GM19239 (cell line): ENCODE measurements at regions not wholly inside any gene's neighbourhood (a gene's known extent, or its start where the extent isn't known, plus 50 kb on each side); places are given as distances from the start of the nearest gene placed in this dataset.
"Not testable (repeated sequence)": the region's sequence is repeated elsewhere in the genome, so short reads cannot be mapped to it uniquely, and the experiment has no call there.

Experiments
- DNase-seq: peaks from one replicate; pipeline ENCODE4 v3.0.0; 2011; ENCODE audit warnings: low spot score; ENCODE audit not compliant: insufficient read length
- FAIRE-seq: peaks from 2 replicates; lab custom pipeline; 2011; peaks lifted over from hg19 to GRCh38; lab: Jason Lieb, UNC

- DNase-seq = no peak
- FAIRE-seq = no peak
Observed at GRCh38 chr13:80727321-80727975, 386.5 kb upstream of the SPRY2 start.

- FAIRE-seq = no peak
- DNase-seq = no peak
Observed at GRCh38 chr13:80726868-80727267, 385.9 kb upstream of the SPRY2 start.

GRCh38 chr13:80721689-80722088, 380.8 kb upstream of the SPRY2 start:
- no peak for FAIRE-seq
- no peak for DNase-seq

- DNase-seq (no peak), FAIRE-seq (no peak)
Observed at GRCh38 chr13:80718970-80719369, 378.0 kb upstream of the SPRY2 start.

- FAIRE-seq = no peak
Observed at GRCh38 chr13:80717776-80718175, 376.9 kb upstream of the SPRY2 start.

GRCh38 chr13:80716610-80717081, 375.7 kb upstream of the SPRY2 start:
- DNase-seq (no peak), FAIRE-seq (no peak)

More at GRCh38 chr13:80717776-80718175, 376.9 kb upstream of the SPRY2 start:
- DNase-seq = no peak

GRCh38 chr13:80712026-80712425, 371.1 kb upstream of the SPRY2 start:
- FAIRE-seq (no peak), DNase-seq (no peak)

GRCh38 chr13:80708791-80709190, 367.9 kb upstream of the SPRY2 start:
- FAIRE-seq = no peak
- no peak for DNase-seq

GRCh38 chr13:80707000-80707983, 366.4 kb upstream of the SPRY2 start:
- FAIRE-seq = no peak
- no peak for DNase-seq

- no peak for DNase-seq
- no peak for FAIRE-seq
Observed at GRCh38 chr13:80706164-80706471, 365.2 kb upstream of the SPRY2 start.

- FAIRE-seq (no peak), DNase-seq (no peak)
Observed at GRCh38 chr13:80705371-80706163, 364.6 kb upstream of the SPRY2 start.

- DNase-seq (no peak), FAIRE-seq (no peak)
Observed at GRCh38 chr13:80704369-80704768, 363.4 kb upstream of the SPRY2 start.

GRCh38 chr13:80695841-80696240, 354.9 kb upstream of the SPRY2 start:
- DNase-seq (no peak), FAIRE-seq (no peak)

GRCh38 chr13:80691814-80692213, 350.9 kb upstream of the SPRY2 start:
- not testable (repeated sequence) for FAIRE-seq, DNase-seq

GRCh38 chr13:80690208-80690607, 349.3 kb upstream of the SPRY2 start:
- FAIRE-seq (no peak), DNase-seq (no peak)

- no peak for FAIRE-seq
- DNase-seq = no peak
Observed at GRCh38 chr13:80688593-80688992, 347.7 kb upstream of the SPRY2 start.

GRCh38 chr13:80685942-80686341, 345.0 kb upstream of the SPRY2 start:
- no peak for FAIRE-seq
- no peak for DNase-seq

GRCh38 chr13:80684217-80684991, 343.5 kb upstream of the SPRY2 start:
- FAIRE-seq (no peak), DNase-seq (no peak)

- no peak for FAIRE-seq
Observed at GRCh38 chr13:80680786-80681366, 339.9 kb upstream of the SPRY2 start.

More at GRCh38 chr13:80680786-80681366, 339.9 kb upstream of the SPRY2 start:
- DNase-seq = no peak
